ENCODE measurements at regions not wholly inside any gene's neighbourhood (a gene's known extent, or its start where the extent isn't known, plus 50 kb on each side); places are given as distances from the start of the nearest gene placed in this dataset.

DNA sequence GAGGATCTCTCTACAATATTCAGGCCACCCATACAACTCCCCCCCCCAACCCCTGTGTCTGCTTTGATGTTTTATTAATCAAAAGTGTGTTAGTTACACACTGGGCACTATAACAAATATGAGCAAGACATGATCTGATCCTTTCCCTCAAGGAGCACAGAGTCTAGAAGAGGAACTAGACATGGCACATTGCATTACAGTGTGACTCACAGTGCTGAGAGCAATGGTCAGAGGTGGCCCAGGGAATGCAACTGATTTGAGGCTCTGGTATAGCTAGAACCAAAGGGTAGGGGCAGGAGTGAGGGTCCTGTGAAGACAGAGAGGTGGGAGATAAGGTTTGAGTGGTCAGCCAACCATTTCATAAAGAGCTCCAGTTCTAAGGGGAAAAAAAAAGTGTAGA, 539.2 kb downstream of the ACTL7B start:
- H4K20me1 ChIP-seq (ENCODE audit: control insufficient read depth, insufficient read depth, low read length, poor library complexity, severe bottlenecking) = no peaks in the 10 kb centered on the region
- TF ChIP-seq EZH2 (IDR thresholded peaks at IDR 0.05; ENCODE audit: borderline replicate concordance, insufficient read depth, low read depth, low read length, poor library complexity, severe bottlenecking) = no peak
- TF ChIP-seq CTCF (IDR thresholded peaks at IDR 0.05) = no peak
- Mint-ChIP-seq H3K9me3 (ENCODE audit: insufficient read depth) (no peaks in the 10 kb centered on the region), H3K4me1 (no peaks in the 10 kb centered on the region), H3K27me3 (no peaks in the 10 kb centered on the region), H3K27ac (no peak overlapping the region), H3K4me3 (no peak overlapping the region)
- intact Hi-C loops (cut with micrococcal nuclease) = no loop called here
- no peak overlapping the region for H3K27ac ChIP-seq (ENCODE audit: low read length in 2 of 2)
- no peaks in the 10 kb centered on the region for H3K79me2 ChIP-seq (ENCODE audit: control insufficient read depth, insufficient read depth, low read length)
- no peaks in the 10 kb centered on the region for H3K9me3 ChIP-seq (ENCODE audit: control extremely low read depth in 1 of 3, control insufficient read depth in 2 of 3, insufficient read depth in 1 of 3, low read length in 2 of 3)
- no peak overlapping the region for H2AFZ ChIP-seq (ENCODE audit: insufficient read depth, low read depth, low read length, poor library complexity, severe bottlenecking)
- no peaks in the 10 kb centered on the region for H3K4me1 ChIP-seq (ENCODE audit: control insufficient read depth in 2 of 2, insufficient read depth in 2 of 2, low read length in 2 of 2)
- H3K27me3 ChIP-seq (replicated peaks in 1 of 4; ENCODE audit: control extremely low read depth in 1 of 4, control insufficient read depth in 3 of 4, insufficient read depth in 4 of 4, low read length in 3 of 4) = no peaks in the 10 kb centered on the region
- ChIA-PET CTCF (no interaction called here), POLR2A (no interaction called here)
- DNase-seq (no peak), ATAC-seq (ENCODE audit: low read depth) (no peak)
- H3K4me3 ChIP-seq (ENCODE audit: control extremely low read depth in 1 of 5, extremely low read depth in 1 of 5, insufficient read depth in 1 of 5, low read depth in 2 of 5, low read length in 4 of 5) = no peak overlapping the region
- H3K36me3 ChIP-seq (replicated peaks in 1 of 2; ENCODE audit: control extremely low read depth in 1 of 2, control insufficient read depth in 1 of 2, extremely low read depth in 1 of 2, insufficient read depth in 2 of 2, low read length in 1 of 2) = no peaks in the 10 kb centered on the region
- H3K4me2 ChIP-seq (replicated peaks; ENCODE audit: low read depth, low read length, poor library complexity, severe bottlenecking) = no peak overlapping the region
- no peak overlapping the region for H3K9ac ChIP-seq (ENCODE audit: low read length)

DNA sequence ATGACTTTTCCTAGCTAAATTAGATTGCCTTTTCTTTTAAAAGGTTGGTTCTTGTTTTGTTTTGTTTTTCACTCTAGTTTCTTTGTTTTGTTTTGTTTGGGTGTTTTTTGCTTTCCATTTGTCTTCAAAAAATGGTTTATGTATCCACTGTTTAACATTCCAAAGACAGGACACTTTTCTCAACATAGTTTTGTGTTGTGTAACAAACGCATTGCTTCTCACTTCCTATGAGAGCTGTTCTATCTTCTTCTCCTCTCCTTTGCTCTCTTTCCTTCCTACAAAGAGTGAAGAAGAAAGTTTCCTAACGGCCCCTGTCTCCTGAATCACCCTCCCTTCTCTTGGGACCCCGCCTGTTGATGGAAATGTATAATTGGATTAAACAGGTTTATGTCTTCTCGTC, 539.7 kb downstream of the ACTL7B start:
- no peaks in the 10 kb centered on the region for H3K79me2 ChIP-seq (ENCODE audit: control insufficient read depth, insufficient read depth, low read length)
- POLR2A ChIA-PET = no interaction called here
- intact Hi-C loops (cut with micrococcal nuclease) = no loop called here
- Mint-ChIP-seq H3K4me3 (no peak overlapping the region), H3K27ac (no peak overlapping the region), H3K9me3 (ENCODE audit: insufficient read depth) (no peaks in the 10 kb centered on the region), H3K4me1 (no peaks in the 10 kb centered on the region), H3K27me3 (no peaks in the 10 kb centered on the region)
- H3K36me3 ChIP-seq (replicated peaks in 1 of 2; ENCODE audit: control extremely low read depth in 1 of 2, control insufficient read depth in 1 of 2, extremely low read depth in 1 of 2, insufficient read depth in 2 of 2, low read length in 1 of 2) = no peaks in the 10 kb centered on the region
- no peak overlapping the region for H2AFZ ChIP-seq (ENCODE audit: insufficient read depth, low read depth, low read length, poor library complexity, severe bottlenecking)
- no peaks in the 10 kb centered on the region for H3K9me3 ChIP-seq (ENCODE audit: control extremely low read depth in 1 of 3, control insufficient read depth in 2 of 3, insufficient read depth in 1 of 3, low read length in 2 of 3)
- no CpG with 5 or more reads among the region's 4 CpGs for WGBS (ENCODE audit: insufficient coverage)
- ATAC-seq (ENCODE audit: low read depth) (no peak), DNase-seq (no peak)
- H4K20me1 ChIP-seq (ENCODE audit: control insufficient read depth, insufficient read depth, low read length, poor library complexity, severe bottlenecking) = no peaks in the 10 kb centered on the region
- H3K27me3 ChIP-seq (replicated peaks in 1 of 4; ENCODE audit: control extremely low read depth in 1 of 4, control insufficient read depth in 3 of 4, insufficient read depth in 4 of 4, low read length in 3 of 4) = no peaks in the 10 kb centered on the region
- H3K27ac ChIP-seq (ENCODE audit: low read length in 2 of 2) = no peak overlapping the region
- no peak overlapping the region for H3K4me3 ChIP-seq (ENCODE audit: control extremely low read depth in 1 of 5, extremely low read depth in 1 of 5, insufficient read depth in 1 of 5, low read depth in 2 of 5, low read length in 4 of 5)
- TF ChIP-seq EZH2 (IDR thresholded peaks at IDR 0.05; ENCODE audit: borderline replicate concordance, insufficient read depth, low read depth, low read length, poor library complexity, severe bottlenecking) (no peak), CTCF (IDR thresholded peaks at IDR 0.05) (no peak)
- H3K4me2 ChIP-seq (replicated peaks; ENCODE audit: low read depth, low read length, poor library complexity, severe bottlenecking) = no peak overlapping the region
- CTCF ChIA-PET = no interaction called here
- no peaks in the 10 kb centered on the region for H3K4me1 ChIP-seq (ENCODE audit: control insufficient read depth in 2 of 2, insufficient read depth in 2 of 2, low read length in 2 of 2)
- no peak overlapping the region for H3K9ac ChIP-seq (ENCODE audit: low read length)

All from B cell (primary cell).